HG03159 (cell line): ENCODE measurements at regions not wholly inside any gene's neighbourhood (a gene's known extent, or its start where the extent isn't known, plus 50 kb on each side); places are given as distances from the start of the nearest gene placed in this dataset.
"Not testable (repeated sequence)": the region's sequence is repeated elsewhere in the genome, so short reads cannot be mapped to it uniquely, and the experiment has no call there.

Experiments used
- ATAC-seq: cut with Tn5 transposase; IDR thresholded peaks from one replicate; pipeline ENCODE4 v1.9.1; 2021; ENCODE audit warnings: mild to moderate bottlenecking, moderate library complexity; ENCODE audit not compliant: unreplicated experiment

GRCh38 chr12:131333621-131334440 lies 377.1 kb upstream of the SFSWAP start:
- no peak for ATAC-seq

GRCh38 chr12:131334835-131335234 lies 376.1 kb upstream of the SFSWAP start:
- ATAC-seq, result no peak

- no peak for ATAC-seq
These were observed 375.4 kb upstream of the SFSWAP start for GRCh38 chr12:131335456-131335855.

GRCh38 chr12:131337861-131338260 lies 373.0 kb upstream of the SFSWAP start:
- not testable (repeated sequence) for ATAC-seq

- ATAC-seq, result no peak
These were observed 370.2 kb upstream of the SFSWAP start for GRCh38 chr12:131340616-131341210.

GRCh38 chr12:131341608-131342007 lies 369.3 kb upstream of the SFSWAP start:
- not testable (repeated sequence) for ATAC-seq

- not testable (repeated sequence) for ATAC-seq
These were observed 367.5 kb upstream of the SFSWAP start for GRCh38 chr12:131343436-131343835.

GRCh38 chr12:131344715-131345520 lies 366.0 kb upstream of the SFSWAP start:
- ATAC-seq, result not testable (repeated sequence)

- no peak for ATAC-seq
These were observed 365.1 kb upstream of the SFSWAP start for GRCh38 chr12:131345521-131346436.

- no peak for ATAC-seq
These were observed 364.1 kb upstream of the SFSWAP start for GRCh38 chr12:131346555-131347344.

GRCh38 chr12:131347345-131347714 lies 363.6 kb upstream of the SFSWAP start:
- ATAC-seq, result no peak

GRCh38 chr12:131347732-131348131 lies 363.2 kb upstream of the SFSWAP start:
- no peak for ATAC-seq

GRCh38 chr12:131348231-131348630 lies 362.7 kb upstream of the SFSWAP start:
- no peak for ATAC-seq

- ATAC-seq, result no peak
These were observed 362.2 kb upstream of the SFSWAP start for GRCh38 chr12:131348646-131349045.

- ATAC-seq, result no peak
These were observed 361.3 kb upstream of the SFSWAP start for GRCh38 chr12:131349397-131350127.

- ATAC-seq, result no peak
These were observed 360.0 kb upstream of the SFSWAP start for GRCh38 chr12:131350943-131351318.

GRCh38 chr12:131351319-131352028 lies 359.4 kb upstream of the SFSWAP start:
- ATAC-seq, result no peak

- no peak for ATAC-seq
These were observed 358.5 kb upstream of the SFSWAP start for GRCh38 chr12:131352296-131352900.
